SK-N-SH treated with all-trans-retinoic acid at 6 μM for 48 hours (cell line): ENCODE measurements at regions not wholly inside any gene's neighbourhood (a gene's known extent, or its start where the extent isn't known, plus 50 kb on each side); places are given as distances from the start of the nearest gene placed in this dataset.

Experiments used
- ATAC-seq: fragments of 200-7000 bp; cut with Tn5 transposase; 3 replicates; pipeline ENCODE4 v1.9.1; 2020; ENCODE audit warnings: mild to moderate bottlenecking, moderate library complexity
- ARNTL ChIP-seq: fragments of 450-650 bp; formaldehyde crosslinking; IDR thresholded peaks from 2 replicates; pipeline ENCODE4 v1.5.0; 2020; ENCODE audit warnings: low read depth, mild to moderate bottlenecking, moderate library complexity, borderline replicate concordance
- BACH2 ChIP-seq: fragments of 250-450 bp; sonication (Bioruptor Pico); IDR thresholded peaks from 2 replicates; pipeline ENCODE4 v1.9.0; 2021; ENCODE audit warnings: mild to moderate bottlenecking, borderline replicate concordance
- CSDC2 ChIP-seq: fragments of 250-450 bp; sonication (Bioruptor Pico); IDR thresholded peaks from 2 replicates; pipeline ENCODE4 v1.5.0; 2020; ENCODE audit warnings: mild to moderate bottlenecking, moderate library complexity
- ESRRG ChIP-seq: fragments of 250-450 bp; sonication (Bioruptor Pico); IDR thresholded peaks from 2 replicates; pipeline ENCODE4 v1.6.1; 2021; ENCODE audit warnings: mild to moderate bottlenecking
- GLIS3 ChIP-seq: fragments of 250-450 bp; sonication (Bioruptor Pico); IDR thresholded peaks from 2 replicates; pipeline ENCODE4 v1.5.0; 2020; ENCODE audit warnings: mild to moderate bottlenecking, moderate library complexity
- ISL1 ChIP-seq: fragments of 250-450 bp; sonication (Bioruptor Pico); IDR thresholded peaks from 2 replicates; pipeline ENCODE4 v2.1.2; 2022; ENCODE audit warnings: mild to moderate bottlenecking, moderate library complexity
- OSR1 ChIP-seq: fragments of 250-450 bp; sonication (Bioruptor Pico); IDR thresholded peaks from 2 replicates; pipeline ENCODE4 v1.8.0; 2022; ENCODE audit warnings: moderate library complexity, mild to moderate bottlenecking, inconsistent platforms
- PPARA ChIP-seq: fragments of 250-450 bp; sonication (Bioruptor Pico); IDR thresholded peaks from 2 replicates; pipeline ENCODE4 v1.5.0; 2020; ENCODE audit warnings: mild to moderate bottlenecking, borderline replicate concordance
- RARB ChIP-seq: fragments of 250-450 bp; sonication (Bioruptor Pico); IDR thresholded peaks from 2 replicates; pipeline ENCODE4 v1.8.0; 2021; ENCODE audit warnings: mild to moderate bottlenecking, moderate library complexity
- SNAI2 ChIP-seq: fragments of 250-450 bp; sonication (Bioruptor Pico); IDR thresholded peaks from 2 replicates; pipeline ENCODE4 v1.5.0; 2020; ENCODE audit warnings: mild to moderate bottlenecking, moderate library complexity
- TCF4 ChIP-seq: fragments of 250-450 bp; sonication (Bioruptor Pico); IDR thresholded peaks from 2 replicates; pipeline ENCODE4 v1.8.0; 2021; ENCODE audit warnings: mild to moderate bottlenecking, moderate library complexity, borderline replicate concordance
- TOX ChIP-seq: fragments of 250-450 bp; sonication (Bioruptor Pico); IDR thresholded peaks from 2 replicates; pipeline ENCODE4 v1.8.0; 2021; ENCODE audit warnings: mild to moderate bottlenecking, moderate library complexity, borderline replicate concordance
- ZC3H10 ChIP-seq: fragments of 250-450 bp; sonication (Bioruptor Pico); IDR thresholded peaks from 2 replicates; pipeline ENCODE4 v1.5.1; 2021; ENCODE audit warnings: mild to moderate bottlenecking, moderate library complexity
- ZFP3 ChIP-seq: fragments of 250-450 bp; sonication (Bioruptor Pico); IDR thresholded peaks from 2 replicates; pipeline ENCODE4 v1.5.0; 2020; ENCODE audit warnings: mild to moderate bottlenecking, moderate library complexity
- ZFP30 ChIP-seq: fragments of 450-650 bp; formaldehyde crosslinking; IDR thresholded peaks from 2 replicates; pipeline ENCODE4 v1.5.0; 2022; ENCODE audit warnings: mild to moderate bottlenecking, moderate library complexity
- ZNF565 ChIP-seq: fragments of 450-650 bp; formaldehyde crosslinking; conservative IDR thresholded peaks from 2 replicates; pipeline ENCODE4 v1.5.0; 2020; ENCODE audit warnings: low read depth, mild to moderate bottlenecking, moderate library complexity
- ZNF70 ChIP-seq: fragments of 450-650 bp; formaldehyde crosslinking; IDR thresholded peaks from 2 replicates; pipeline ENCODE4 v1.5.0; 2020; ENCODE audit warnings: mild to moderate bottlenecking, moderate library complexity
- ZNF8 ChIP-seq: fragments of 450-650 bp; formaldehyde crosslinking; IDR thresholded peaks from 2 replicates; pipeline ENCODE4 v1.5.0; 2020; ENCODE audit warnings: mild to moderate bottlenecking, moderate library complexity
- TF ChIP-seq, protein P1 (sequence below): fragments of 250-450 bp; sonication (Bioruptor Pico); IDR thresholded peaks from 2 replicates; pipeline ENCODE4 v1.8.0; 2020; ENCODE audit warnings: mild to moderate bottlenecking, moderate library complexity, borderline replicate concordance
- TF ChIP-seq, protein P2 (sequence below): fragments of 250-450 bp; sonication (Bioruptor Pico); IDR thresholded peaks from 2 replicates; pipeline ENCODE4 v1.5.1; 2020; ENCODE audit warnings: low read depth, mild to moderate bottlenecking, moderate library complexity
- TF ChIP-seq, protein P3 (sequence below): fragments of 250-450 bp; sonication (Bioruptor Pico); IDR thresholded peaks from 2 replicates; pipeline ENCODE4 v1.8.0; 2021; ENCODE audit warnings: low read depth, mild to moderate bottlenecking, moderate library complexity, borderline replicate concordance
- TF ChIP-seq, protein P4 (sequence below): fragments of 250-450 bp; sonication (Bioruptor Pico); IDR thresholded peaks from 2 replicates; pipeline ENCODE4 v1.5.0; 2020; ENCODE audit warnings: mild to moderate bottlenecking, moderate library complexity

DNA sequence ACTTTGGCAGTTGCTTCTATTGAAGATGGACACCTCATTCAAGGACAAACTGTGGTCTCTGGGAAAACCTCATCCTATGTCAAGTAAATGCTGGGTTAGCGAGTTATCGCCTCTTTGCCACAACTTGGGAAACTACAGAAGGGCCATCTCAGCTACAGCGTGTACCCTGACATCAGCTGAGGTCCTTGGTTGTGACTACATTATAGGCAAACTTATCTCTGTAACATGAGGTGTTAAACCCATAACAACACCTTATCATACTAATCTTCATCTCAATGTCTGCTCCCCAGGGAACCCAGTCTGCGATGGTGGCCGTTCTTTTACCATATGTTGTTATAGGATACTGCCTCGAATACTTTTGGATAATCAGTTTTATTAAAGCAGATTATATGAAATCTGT, 1862.7 kb downstream of the STIM2 start:
- ATAC-seq = no peak
- TF ChIP-seq PPARA = no peak
- TF ChIP-seq, protein P1, sequence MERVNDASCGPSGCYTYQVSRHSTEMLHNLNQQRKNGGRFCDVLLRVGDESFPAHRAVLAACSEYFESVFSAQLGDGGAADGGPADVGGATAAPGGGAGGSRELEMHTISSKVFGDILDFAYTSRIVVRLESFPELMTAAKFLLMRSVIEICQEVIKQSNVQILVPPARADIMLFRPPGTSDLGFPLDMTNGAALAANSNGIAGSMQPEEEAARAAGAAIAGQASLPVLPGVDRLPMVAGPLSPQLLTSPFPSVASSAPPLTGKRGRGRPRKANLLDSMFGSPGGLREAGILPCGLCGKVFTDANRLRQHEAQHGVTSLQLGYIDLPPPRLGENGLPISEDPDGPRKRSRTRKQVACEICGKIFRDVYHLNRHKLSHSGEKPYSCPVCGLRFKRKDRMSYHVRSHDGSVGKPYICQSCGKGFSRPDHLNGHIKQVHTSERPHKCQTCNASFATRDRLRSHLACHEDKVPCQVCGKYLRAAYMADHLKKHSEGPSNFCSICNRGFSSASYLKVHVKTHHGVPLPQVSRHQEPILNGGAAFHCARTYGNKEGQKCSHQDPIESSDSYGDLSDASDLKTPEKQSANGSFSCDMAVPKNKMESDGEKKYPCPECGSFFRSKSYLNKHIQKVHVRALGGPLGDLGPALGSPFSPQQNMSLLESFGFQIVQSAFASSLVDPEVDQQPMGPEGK (CRISPR knock-in tag) = no peak
- TF ChIP-seq ARNTL (CRISPR knock-in tag) = no peak
- TF ChIP-seq, protein P2, sequence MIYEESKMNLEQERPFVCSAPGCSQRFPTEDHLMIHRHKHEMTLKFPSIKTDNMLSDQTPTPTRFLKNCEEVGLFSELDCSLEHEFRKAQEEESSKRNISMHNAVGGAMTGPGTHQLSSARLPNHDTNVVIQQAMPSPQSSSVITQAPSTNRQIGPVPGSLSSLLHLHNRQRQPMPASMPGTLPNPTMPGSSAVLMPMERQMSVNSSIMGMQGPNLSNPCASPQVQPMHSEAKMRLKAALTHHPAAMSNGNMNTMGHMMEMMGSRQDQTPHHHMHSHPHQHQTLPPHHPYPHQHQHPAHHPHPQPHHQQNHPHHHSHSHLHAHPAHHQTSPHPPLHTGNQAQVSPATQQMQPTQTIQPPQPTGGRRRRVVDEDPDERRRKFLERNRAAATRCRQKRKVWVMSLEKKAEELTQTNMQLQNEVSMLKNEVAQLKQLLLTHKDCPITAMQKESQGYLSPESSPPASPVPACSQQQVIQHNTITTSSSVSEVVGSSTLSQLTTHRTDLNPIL = no peak
- no peak for TF ChIP-seq ZFP3 (CRISPR knock-in tag)
- no peak for TF ChIP-seq SNAI2 (CRISPR knock-in tag)
- TF ChIP-seq, all 23 proteins: peak for 0

DNA sequence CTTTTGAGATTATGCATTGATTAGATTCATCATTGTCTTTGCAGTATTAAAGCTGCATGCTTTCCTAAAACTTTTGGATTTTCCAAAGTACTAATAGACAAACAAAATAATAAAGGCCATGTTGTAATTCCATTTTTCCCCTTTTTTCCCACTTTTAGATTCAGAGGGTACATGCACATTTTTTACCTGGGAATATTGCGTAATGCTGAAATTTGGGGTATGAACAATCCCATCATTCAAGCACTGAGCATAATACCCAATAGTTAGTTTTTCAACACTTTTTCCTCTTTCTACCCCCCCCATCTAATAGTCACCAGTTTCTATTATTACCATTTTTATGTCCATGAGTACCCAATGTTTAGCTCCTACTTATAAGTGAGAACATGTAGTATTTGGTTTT, 1863.6 kb downstream of the STIM2 start:
- TF ChIP-seq RARB (CRISPR knock-in tag) (no peak), ISL1 (no peak), ZNF565 (CRISPR knock-in tag) (no peak), TOX (CRISPR knock-in tag) (no peak), ZFP30 (no peak), ESRRG (CRISPR knock-in tag) (no peak), OSR1 (CRISPR knock-in tag) (no peak), ZC3H10 (CRISPR knock-in tag) (no peak), PPARA (no peak), ZNF70 (no peak), TCF4 (CRISPR knock-in tag) (no peak), CSDC2 (CRISPR knock-in tag) (no peak), BACH2 (CRISPR knock-in tag) (no peak), SNAI2 (CRISPR knock-in tag) (no peak)
- TF ChIP-seq, protein P3, sequence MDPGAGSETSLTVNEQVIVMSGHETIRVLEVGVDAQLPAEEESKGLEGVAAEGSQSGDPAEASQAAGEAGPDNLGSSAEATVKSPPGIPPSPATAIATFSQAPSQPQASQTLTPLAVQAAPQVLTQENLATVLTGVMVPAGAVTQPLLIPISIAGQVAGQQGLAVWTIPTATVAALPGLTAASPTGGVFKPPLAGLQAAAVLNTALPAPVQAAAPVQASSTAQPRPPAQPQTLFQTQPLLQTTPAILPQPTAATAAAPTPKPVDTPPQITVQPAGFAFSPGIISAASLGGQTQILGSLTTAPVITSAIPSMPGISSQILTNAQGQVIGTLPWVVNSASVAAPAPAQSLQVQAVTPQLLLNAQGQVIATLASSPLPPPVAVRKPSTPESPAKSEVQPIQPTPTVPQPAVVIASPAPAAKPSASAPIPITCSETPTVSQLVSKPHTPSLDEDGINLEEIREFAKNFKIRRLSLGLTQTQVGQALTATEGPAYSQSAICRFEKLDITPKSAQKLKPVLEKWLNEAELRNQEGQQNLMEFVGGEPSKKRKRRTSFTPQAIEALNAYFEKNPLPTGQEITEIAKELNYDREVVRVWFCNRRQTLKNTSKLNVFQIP (CRISPR knock-in tag) = no peak
- TF ChIP-seq, protein P2 = no peak
- TF ChIP-seq, protein P4, sequence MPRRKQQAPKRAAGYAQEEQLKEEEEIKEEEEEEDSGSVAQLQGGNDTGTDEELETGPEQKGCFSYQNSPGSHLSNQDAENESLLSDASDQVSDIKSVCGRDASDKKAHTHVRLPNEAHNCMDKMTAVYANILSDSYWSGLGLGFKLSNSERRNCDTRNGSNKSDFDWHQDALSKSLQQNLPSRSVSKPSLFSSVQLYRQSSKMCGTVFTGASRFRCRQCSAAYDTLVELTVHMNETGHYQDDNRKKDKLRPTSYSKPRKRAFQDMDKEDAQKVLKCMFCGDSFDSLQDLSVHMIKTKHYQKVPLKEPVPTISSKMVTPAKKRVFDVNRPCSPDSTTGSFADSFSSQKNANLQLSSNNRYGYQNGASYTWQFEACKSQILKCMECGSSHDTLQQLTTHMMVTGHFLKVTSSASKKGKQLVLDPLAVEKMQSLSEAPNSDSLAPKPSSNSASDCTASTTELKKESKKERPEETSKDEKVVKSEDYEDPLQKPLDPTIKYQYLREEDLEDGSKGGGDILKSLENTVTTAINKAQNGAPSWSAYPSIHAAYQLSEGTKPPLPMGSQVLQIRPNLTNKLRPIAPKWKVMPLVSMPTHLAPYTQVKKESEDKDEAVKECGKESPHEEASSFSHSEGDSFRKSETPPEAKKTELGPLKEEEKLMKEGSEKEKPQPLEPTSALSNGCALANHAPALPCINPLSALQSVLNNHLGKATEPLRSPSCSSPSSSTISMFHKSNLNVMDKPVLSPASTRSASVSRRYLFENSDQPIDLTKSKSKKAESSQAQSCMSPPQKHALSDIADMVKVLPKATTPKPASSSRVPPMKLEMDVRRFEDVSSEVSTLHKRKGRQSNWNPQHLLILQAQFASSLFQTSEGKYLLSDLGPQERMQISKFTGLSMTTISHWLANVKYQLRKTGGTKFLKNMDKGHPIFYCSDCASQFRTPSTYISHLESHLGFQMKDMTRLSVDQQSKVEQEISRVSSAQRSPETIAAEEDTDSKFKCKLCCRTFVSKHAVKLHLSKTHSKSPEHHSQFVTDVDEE (CRISPR knock-in tag) = no peak

DNA sequence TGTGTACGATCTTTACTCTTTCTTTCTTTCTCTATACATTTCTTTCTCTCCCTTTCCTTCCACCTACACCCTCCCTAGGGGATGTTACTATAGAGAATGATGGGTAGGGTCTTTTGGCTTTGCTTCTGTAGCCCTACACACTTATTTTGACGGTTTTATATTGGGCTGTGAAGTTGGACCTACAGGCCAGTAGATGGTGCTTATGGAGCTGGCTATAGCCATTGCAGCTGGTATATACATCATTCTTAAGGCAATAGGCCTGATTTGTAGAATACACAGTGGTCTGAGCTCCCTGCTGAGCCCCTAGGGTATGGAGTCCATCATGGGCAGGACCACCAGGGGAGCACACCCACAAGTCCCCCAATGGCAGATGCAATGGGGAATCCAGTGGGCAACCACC, 1869.7 kb downstream of the STIM2 start:
- ATAC-seq = no peak
- no peak for TF ChIP-seq GLIS3 (CRISPR knock-in tag)
- TF ChIP-seq ZNF70 = no peak
- no peak for TF ChIP-seq ZFP3 (CRISPR knock-in tag)
- no peak for TF ChIP-seq SNAI2 (CRISPR knock-in tag)
- TF ChIP-seq, protein P1 (CRISPR knock-in tag) = no peak
- no peak for TF ChIP-seq RARB (CRISPR knock-in tag)
- TF ChIP-seq TCF4 (CRISPR knock-in tag) = no peak
- no peak for TF ChIP-seq ISL1
- TF ChIP-seq CSDC2 (CRISPR knock-in tag) = no peak
- no peak for TF ChIP-seq ZNF8 (CRISPR knock-in tag)
- no peak for TF ChIP-seq OSR1 (CRISPR knock-in tag)
- TF ChIP-seq, protein P3 (CRISPR knock-in tag) = no peak
- TF ChIP-seq, protein P4 (CRISPR knock-in tag) = no peak
- no peak for TF ChIP-seq ESRRG (CRISPR knock-in tag)
- no peak for TF ChIP-seq BACH2 (CRISPR knock-in tag)
- TF ChIP-seq TOX (CRISPR knock-in tag) = no peak

More for the DNA sequence above, 1863.6 kb downstream of the STIM2 start:
- ATAC-seq = no peak
